HUES64 (cell line): ENCODE measurements at regions not wholly inside any gene's neighbourhood (a gene's known extent, or its start where the extent isn't known, plus 50 kb on each side); places are given as distances from the start of the nearest gene placed in this dataset.

Source experiments
- H3K27ac ChIP-seq: 2 replicates; pipeline ENCODE4 v1.7.0; 2013; ENCODE audit warnings: low read depth, low read length, inconsistent platforms
- H3K27me3 ChIP-seq: 2 replicates; pipeline ENCODE4 v1.6.1; 2013; ENCODE audit warnings: mild to moderate bottlenecking, low read length; ENCODE audit not compliant: insufficient read depth
- H3K36me3 ChIP-seq: 2 replicates; pipeline ENCODE4 v1.6.1; 2013; ENCODE audit warnings: mild to moderate bottlenecking, low read length; ENCODE audit not compliant: insufficient read depth
- H3K4me1 ChIP-seq: 2 replicates; pipeline ENCODE4 v1.6.1; 2013; ENCODE audit warnings: mild to moderate bottlenecking, low read length, moderate library complexity; ENCODE audit not compliant: insufficient read depth
- H3K4me3 ChIP-seq: 2 replicates; pipeline ENCODE4 v1.5.1; 2013; ENCODE audit warnings: mild to moderate bottlenecking, low read length, moderate library complexity
- H3K9ac ChIP-seq: 2 replicates; pipeline ENCODE4 v1.6.1; 2013; ENCODE audit warnings: mild to moderate bottlenecking, low read depth, low read length
- H3K9me3 ChIP-seq: 2 replicates; pipeline ENCODE4 v1.6.1; 2013; ENCODE audit warnings: low read depth, low read length; ENCODE audit not compliant: insufficient read depth
- WGBS: fragments of 150-250, 120-280 bp; methylation state at CpG from one replicate; pipeline ENCODE4 v1.1.7; 2013; ENCODE audit warnings: missing lambda C conversion rate; 5-methylcytosine and 5-hydroxymethylcytosine counted together

DNA sequence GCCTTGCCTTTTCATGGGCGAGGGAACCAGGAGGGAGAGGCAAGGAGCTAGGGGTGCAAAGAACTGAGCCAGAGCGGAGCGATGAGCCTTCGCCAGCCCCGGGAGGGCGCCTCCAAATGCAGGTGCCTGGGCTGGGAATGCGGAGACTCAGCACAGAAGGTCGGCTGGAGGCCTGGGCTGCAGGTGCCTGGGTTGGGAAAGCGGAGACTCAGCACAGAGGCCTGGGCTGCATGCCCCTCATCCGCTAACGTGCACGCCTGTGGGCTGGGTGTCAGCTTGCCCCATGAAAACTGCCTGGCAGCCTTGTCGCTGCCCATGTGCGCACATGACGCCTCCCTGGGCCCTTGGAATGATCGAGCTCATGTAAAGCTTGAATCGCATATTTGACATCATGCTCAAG, 51.8 kb downstream of the POM121L12 start:
- no peaks in the 10 kb centered on the region for H3K4me1 ChIP-seq
- WGBS: 97% methylated on average over 17 of the region's 17 CpGs
- H3K27ac ChIP-seq: no peak overlapping the region
- no peaks in the 10 kb centered on the region for H3K9me3 ChIP-seq
- no peaks in the 10 kb centered on the region for H3K36me3 ChIP-seq
- no peak overlapping the region for H3K9ac ChIP-seq
- H3K4me3 ChIP-seq: no peak overlapping the region
- H3K27me3 ChIP-seq: no peaks in the 10 kb centered on the region

DNA sequence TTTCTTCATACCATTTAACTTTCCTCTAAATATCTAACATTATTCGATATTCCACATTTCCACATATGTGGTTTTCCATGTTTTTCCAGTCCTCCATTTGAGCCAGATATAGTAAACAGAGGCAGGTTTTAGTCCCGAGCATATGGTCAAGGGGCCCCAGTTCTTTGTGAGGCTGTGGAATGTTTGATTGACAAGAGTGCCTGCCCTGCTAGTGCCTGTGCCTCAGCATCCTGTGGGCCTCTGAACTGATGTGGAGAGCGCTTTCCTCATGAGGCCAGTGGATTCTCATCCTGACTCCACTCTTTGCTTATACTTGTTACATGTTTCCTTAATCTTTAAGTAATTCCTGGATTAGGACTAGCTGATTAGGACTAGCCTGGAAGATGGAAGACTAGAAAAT, 58.8 kb downstream of the POM121L12 start:
- H3K27me3 ChIP-seq: no peaks in the 10 kb centered on the region

DNA sequence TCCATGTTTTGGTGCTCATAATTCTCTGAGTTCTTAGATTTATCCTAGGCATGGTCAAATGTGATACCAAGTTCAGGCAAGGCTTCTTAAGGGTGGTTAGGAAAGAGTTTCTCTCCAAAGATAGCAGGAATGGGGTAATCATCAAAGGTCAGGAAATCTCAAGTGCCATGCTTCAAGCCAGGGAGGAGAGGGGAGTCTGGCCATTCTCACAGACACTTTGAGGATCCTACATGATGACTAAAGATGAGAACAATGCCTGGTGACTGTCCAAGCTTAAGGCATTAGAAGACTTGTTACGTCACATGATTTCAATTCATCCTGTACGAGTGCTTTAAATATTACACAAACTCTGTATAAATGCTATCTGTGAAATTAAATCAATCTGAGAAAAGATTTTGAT, 59.4 kb downstream of the POM121L12 start:
- Histone ChIP-seq H3K9ac (no peak overlapping the region), H3K27me3 (no peaks in the 10 kb centered on the region), H3K36me3 (no peaks in the 10 kb centered on the region), H3K4me3 (no peak overlapping the region), H3K9me3 (no peaks in the 10 kb centered on the region), H3K27ac (no peak overlapping the region), H3K4me1 (no peaks in the 10 kb centered on the region)
- WGBS: 73% methylated on average over 2 of the region's 2 CpGs

More for the DNA sequence above, 58.8 kb downstream of the POM121L12 start:
- WGBS: 89% methylated on average over 3 of the region's 3 CpGs
- no peak overlapping the region for H3K27ac ChIP-seq
- H3K9me3 ChIP-seq: no peaks in the 10 kb centered on the region
- H3K4me3 ChIP-seq: no peak overlapping the region
- H3K4me1 ChIP-seq: no peaks in the 10 kb centered on the region
- no peaks in the 10 kb centered on the region for H3K36me3 ChIP-seq
- no peak overlapping the region for H3K9ac ChIP-seq

DNA sequence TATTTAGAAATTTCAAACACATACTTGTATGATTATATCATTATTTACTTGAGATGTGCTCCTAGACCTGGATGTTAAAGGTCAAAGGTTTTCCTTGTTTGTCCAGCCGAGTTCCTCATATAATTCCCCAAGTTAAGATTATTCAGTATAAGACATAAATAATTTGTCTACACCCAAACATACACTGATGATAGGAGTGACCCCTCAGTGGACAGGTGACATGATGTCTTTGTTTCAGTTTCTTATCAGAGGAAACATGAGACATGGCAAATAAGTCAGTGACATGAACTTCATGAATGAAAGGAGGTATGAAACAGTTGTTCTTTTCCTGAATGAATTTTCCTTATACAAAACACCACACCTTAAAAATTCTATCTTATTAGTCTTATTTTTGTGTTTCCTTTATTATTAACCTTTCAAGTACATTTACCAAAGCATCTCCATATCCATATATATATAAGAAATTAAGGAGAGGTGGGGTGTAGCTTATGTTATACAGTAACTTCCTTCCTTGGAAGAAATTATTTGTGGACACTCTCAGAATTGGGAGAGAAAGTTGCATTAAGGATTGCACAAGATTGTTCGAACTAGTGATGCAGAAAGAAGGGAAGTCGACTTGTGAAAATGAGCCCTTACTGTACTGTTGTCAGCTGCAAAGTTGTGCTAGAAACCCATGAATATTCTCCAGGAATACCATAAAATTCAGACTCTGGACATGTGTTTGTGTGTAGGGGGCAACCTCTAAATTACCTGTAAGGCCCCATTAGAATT, 60.5 kb downstream of the POM121L12 start:
- Histone ChIP-seq H3K4me1 (no peaks in the 10 kb centered on the region), H3K4me3 (no peak overlapping the region), H3K36me3 (no peaks in the 10 kb centered on the region), H3K27ac (no peak overlapping the region), H3K9ac (no peak overlapping the region), H3K9me3 (no peaks in the 10 kb centered on the region), H3K27me3 (no peaks in the 10 kb centered on the region)
- WGBS: 67% methylated on average over 2 of the region's 3 CpGs

DNA sequence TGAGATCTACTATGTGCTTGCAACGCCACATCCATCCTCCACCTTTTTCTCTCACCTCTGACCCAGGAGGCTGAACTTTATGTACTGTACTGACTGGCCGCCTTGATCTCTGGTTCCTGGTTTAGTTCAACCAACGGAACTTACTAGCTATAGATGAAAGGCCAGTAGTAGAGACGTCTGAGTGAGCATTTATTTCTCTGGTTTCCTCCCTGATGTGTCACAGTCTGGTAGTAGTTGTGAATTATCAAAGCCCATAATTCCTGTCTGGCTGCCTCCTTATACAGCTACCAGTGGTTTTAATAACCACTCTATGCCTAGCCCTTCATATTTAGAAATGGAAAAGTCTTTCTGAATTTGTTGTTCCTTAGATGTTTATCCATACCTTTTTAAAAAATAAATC, 64.7 kb downstream of the POM121L12 start:
- H3K4me1 ChIP-seq: no peaks in the 10 kb centered on the region
- no peak overlapping the region for H3K9ac ChIP-seq
- no peaks in the 10 kb centered on the region for H3K27me3 ChIP-seq
- no peak overlapping the region for H3K4me3 ChIP-seq
- H3K36me3 ChIP-seq: no peaks in the 10 kb centered on the region
- H3K27ac ChIP-seq: no peak overlapping the region
- 91% methylated on average over 4 of the region's 4 CpGs for WGBS
- no peaks in the 10 kb centered on the region for H3K9me3 ChIP-seq

DNA sequence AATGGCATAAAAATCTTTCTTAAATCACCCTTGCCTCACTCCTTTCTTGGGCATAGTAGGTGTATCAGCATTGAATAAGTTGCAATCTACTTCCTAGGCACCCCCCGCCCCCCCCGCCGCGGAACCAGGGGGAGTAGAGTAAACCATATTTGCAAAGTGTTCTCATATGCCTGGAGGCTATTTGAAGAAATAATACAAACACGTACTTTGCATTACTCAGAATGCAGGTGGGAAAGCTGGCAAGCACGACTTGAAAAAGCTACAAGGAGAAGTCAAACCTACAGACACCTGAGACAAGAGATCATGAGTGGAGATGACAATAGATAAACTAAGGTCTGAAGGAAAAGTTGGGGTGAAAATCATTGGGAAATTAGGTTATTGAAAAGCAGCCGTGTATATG, 65.6 kb downstream of the POM121L12 start:
- Histone ChIP-seq H3K4me3 (no peak overlapping the region), H3K27ac (no peak overlapping the region), H3K36me3 (no peaks in the 10 kb centered on the region), H3K9me3 (no peaks in the 10 kb centered on the region), H3K4me1 (no peaks in the 10 kb centered on the region), H3K27me3 (no peaks in the 10 kb centered on the region), H3K9ac (no peak overlapping the region)
- 93% methylated on average over 7 of the region's 7 CpGs for WGBS

DNA sequence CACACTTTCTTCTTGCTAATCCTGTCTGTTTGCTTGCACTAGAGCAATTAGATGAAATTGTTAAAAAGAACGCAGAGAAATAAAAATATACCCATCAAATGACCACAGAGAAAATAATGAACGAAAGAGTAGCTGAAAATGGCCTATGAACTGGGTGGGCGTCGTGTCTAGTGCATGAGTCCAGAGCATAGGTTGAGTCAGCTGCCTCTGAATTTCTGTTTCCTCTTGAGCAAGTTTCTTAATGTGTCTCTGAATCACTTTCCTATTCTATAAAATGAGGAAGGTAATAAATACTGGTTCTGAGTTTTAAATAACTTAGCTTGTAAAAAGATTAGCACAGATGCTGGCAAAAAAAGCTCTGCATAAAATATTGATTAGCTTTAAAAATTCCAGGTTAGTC, 75.0 kb downstream of the POM121L12 start:
- Histone ChIP-seq H3K9ac (no peak overlapping the region), H3K4me3 (no peak overlapping the region), H3K4me1 (peaks cover 7% of the 10 kb centered on the region; the same call in 1 of the 2 replicates), H3K27ac (no peak overlapping the region), H3K9me3 (no peaks in the 10 kb centered on the region), H3K36me3 (no peaks in the 10 kb centered on the region), H3K27me3 (no peaks in the 10 kb centered on the region)
- WGBS: 96% methylated on average over 4 of the region's 4 CpGs

DNA sequence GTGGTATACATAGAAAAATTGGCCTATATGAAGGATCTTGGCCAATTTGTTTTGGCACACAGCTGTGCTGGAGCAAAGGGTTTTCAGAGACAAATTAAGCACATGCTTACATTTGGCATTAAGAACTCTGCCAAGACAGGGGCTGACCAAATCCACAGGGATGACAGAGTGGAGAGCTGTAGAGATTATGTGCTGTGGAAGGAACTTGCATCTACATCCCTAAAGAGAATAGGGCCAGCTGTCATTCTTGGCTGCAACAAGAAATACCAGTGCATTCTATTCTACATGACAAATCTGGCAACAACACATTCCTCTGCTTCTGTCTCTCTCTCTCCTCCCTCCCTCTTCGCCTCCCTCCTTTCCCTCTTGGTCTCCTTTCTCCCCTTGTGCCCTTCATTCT, 75.6 kb downstream of the POM121L12 start:
- Histone ChIP-seq H3K4me1 (peaks cover 7% of the 10 kb centered on the region; the same call in 1 of the 2 replicates), H3K9me3 (no peaks in the 10 kb centered on the region), H3K4me3 (no peak overlapping the region), H3K9ac (no peak overlapping the region), H3K36me3 (no peaks in the 10 kb centered on the region), H3K27me3 (no peaks in the 10 kb centered on the region), H3K27ac (no peak overlapping the region)
- WGBS: 85% methylated on average over 1 of the region's 1 CpG

DNA sequence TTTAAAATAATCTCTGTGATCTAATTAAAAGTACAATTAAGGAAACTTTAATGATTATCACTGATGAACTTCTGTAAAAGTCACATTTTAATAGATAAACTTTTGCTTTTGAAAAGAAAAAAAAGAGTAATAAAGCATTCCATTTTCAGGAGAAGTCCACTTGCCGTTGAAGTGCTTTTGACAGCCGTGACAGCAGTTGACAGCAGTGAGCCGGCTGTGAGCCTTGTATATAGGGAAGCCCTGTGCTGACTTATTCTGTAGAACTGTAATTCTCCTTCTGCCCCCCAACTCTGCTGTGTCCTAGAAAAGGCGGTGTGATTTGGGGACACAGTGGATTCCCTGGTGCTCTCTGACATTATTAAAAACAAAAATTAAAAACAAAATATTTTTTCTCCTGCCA, 78.0 kb downstream of the POM121L12 start:
- Histone ChIP-seq H3K4me1 (peaks cover 7% of the 10 kb centered on the region; the same call in 1 of the 2 replicates), H3K9me3 (no peaks in the 10 kb centered on the region), H3K27ac (no peak overlapping the region), H3K9ac (no peak overlapping the region), H3K36me3 (no peaks in the 10 kb centered on the region), H3K27me3 (no peaks in the 10 kb centered on the region), H3K4me3 (no peak overlapping the region)
- 92% methylated on average over 4 of the region's 4 CpGs for WGBS

DNA sequence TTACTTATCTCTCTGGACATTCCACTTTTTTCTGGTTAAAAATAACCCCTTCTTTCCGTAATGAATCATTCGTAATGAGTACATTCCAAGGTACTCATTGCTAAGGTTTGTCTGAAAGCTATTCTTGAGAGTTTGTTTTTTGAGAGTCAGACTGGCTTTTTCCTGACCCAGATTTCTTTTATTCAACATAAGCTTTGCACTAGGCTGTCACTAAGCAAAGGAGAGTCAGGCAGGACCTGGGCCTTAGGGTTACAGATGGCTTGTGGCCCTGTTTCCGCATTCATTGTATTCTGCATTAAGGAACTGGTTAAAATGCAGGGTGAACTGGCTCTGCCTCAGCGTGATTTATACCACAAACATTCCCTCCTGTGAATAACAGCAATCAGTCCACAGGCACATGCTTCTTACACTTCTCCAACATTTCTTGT, 84.1 kb downstream of the POM121L12 start:
- 93% methylated on average over 4 of the region's 4 CpGs for WGBS
- H3K4me3 ChIP-seq: no peak overlapping the region
- no peak overlapping the region for H3K27ac ChIP-seq
- no peaks in the 10 kb centered on the region for H3K27me3 ChIP-seq
- no peaks in the 10 kb centered on the region for H3K9me3 ChIP-seq
- no peaks in the 10 kb centered on the region for H3K36me3 ChIP-seq
- H3K4me1 ChIP-seq: peaks cover 7% of the 10 kb centered on the region; the same call in 1 of the 2 replicates
- H3K9ac ChIP-seq: no peak overlapping the region

DNA sequence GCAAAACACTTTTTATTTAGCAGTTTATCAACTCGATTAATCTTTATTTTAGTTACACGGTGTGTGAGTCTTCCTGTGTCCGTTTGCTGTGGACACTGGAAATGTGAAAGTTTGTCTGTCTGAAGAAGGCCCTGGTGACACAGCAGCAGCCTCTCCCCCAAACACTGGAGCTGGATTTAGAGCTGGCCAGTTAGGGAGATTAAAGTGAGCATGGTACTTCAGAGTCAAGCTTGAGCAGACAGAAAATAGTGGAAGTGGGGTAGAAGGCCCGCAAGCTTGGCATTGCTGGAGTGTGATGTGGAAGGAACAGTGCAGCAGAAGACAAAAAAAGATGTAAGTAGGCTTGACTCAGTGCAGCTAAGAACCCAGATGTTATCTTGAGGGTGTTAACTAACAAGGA, 85.9 kb downstream of the POM121L12 start:
- no peaks in the 10 kb centered on the region for H3K4me1 ChIP-seq
- no peak overlapping the region for H3K9ac ChIP-seq
- 93% methylated on average over 4 of the region's 4 CpGs for WGBS
- no peak overlapping the region for H3K4me3 ChIP-seq
- H3K27ac ChIP-seq: no peak overlapping the region
- no peaks in the 10 kb centered on the region for H3K9me3 ChIP-seq
- H3K36me3 ChIP-seq: no peaks in the 10 kb centered on the region
- H3K27me3 ChIP-seq: no peaks in the 10 kb centered on the region

DNA sequence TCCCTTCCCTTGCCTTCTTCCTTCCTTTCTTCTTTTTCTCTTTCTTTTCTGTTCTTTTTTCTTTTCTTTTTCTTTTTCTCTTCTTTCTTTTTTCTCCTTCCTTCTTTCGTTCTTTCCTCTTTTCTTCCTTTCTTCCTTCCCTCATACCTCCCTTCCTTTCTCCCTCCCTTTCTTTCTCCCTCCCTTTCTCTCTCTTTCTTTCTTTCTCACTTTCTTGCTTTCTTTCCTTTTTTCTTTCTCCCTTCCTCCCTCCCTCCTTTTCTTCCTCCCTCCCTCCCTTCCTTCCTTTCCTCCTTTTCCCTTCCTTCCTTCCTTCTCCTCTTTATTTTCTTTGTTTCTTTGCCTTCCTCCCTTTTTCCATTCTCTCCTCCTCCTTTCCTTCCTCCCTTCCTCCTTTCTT, 96.3 kb downstream of the POM121L12 start:
- Histone ChIP-seq H3K9ac (no peak overlapping the region), H3K36me3 (no peaks in the 10 kb centered on the region), H3K27me3 (no peaks in the 10 kb centered on the region), H3K9me3 (no peaks in the 10 kb centered on the region), H3K4me3 (no peak overlapping the region), H3K4me1 (no peaks in the 10 kb centered on the region), H3K27ac (no peak overlapping the region)
- WGBS: 89% methylated on average over 1 of the region's 1 CpG
